Esophagus muscularis mucosa (tissue), 4 donors: ENCODE measurements at regions not wholly inside any gene's neighbourhood (a gene's known extent, or its start where the extent isn't known, plus 50 kb on each side); places are given as distances from the start of the nearest gene placed in this dataset.

Source experiments
- DNase-seq: peaks from one replicate; pipeline ENCODE4 v3.0.0-alpha.2; 2017; ENCODE audit errors: extremely low spot score
- H3K27ac ChIP-seq, 4 donors: fragments of 200-600 bp; sonication (generic); replicated peaks in 1 of 4; 1 replicate in 3 of 4; 2 replicates in 1 of 4; pipeline ENCODE4 v1.5.1; 2016 to 2019; ENCODE audit warnings: mild to moderate bottlenecking in 1 of 4
- H3K27me3 ChIP-seq, 4 donors: fragments of 200-600 bp; sonication (generic); one replicate each; pipeline versions ENCODE4 v1.5.1 to v1.6.0; 2016 to 2019
- H3K36me3 ChIP-seq, 4 donors: fragments of 200-600 bp; sonication (generic); one replicate each; pipeline ENCODE4 v1.5.1; 2016 to 2019
- H3K4me1 ChIP-seq, 4 donors: fragments of 200-600 bp; sonication (generic); one replicate each; pipeline ENCODE4 v1.5.1; 2016 to 2019
- H3K4me3 ChIP-seq, 4 donors: fragments of 200-600 bp; sonication (generic); 1 replicate in 2 of 4; 2 replicates in 2 of 4; pipeline ENCODE4 v1.5.1; 2016 to 2019; ENCODE audit warnings: mild to moderate bottlenecking in 4 of 4, moderate library complexity in 1 of 4
- H3K9me3 ChIP-seq, 4 donors: fragments of 200-600 bp; sonication (generic); 1 replicate in 3 of 4; 2 replicates in 1 of 4; pipeline ENCODE4 v1.5.1; 2016 to 2019
- EP300 ChIP-seq: sonication (generic); formaldehyde crosslinking; IDR thresholded peaks from one replicate; pipeline ENCODE4 v1.6.1; 2017; ENCODE audit warnings: antibody characterized with exemption
- POLR2A ChIP-seq: fragments of 450-650 bp; IDR thresholded peaks from one replicate; pipeline ENCODE4 v1.6.1; 2017; ENCODE audit warnings: antibody characterized with exemption, moderate library complexity, mild to moderate bottlenecking, low read depth
- POLR2AphosphoS5 ChIP-seq, 2 donors: sonication (generic); formaldehyde crosslinking; IDR thresholded peaks; one replicate each; pipeline ENCODE4 v1.6.1; 2017; ENCODE audit warnings: antibody characterized with exemption in 2 of 2
- WGBS: methylation state at CpG from one replicate; pipeline ENCODE4 v1.1.5; 2018; 5-methylcytosine and 5-hydroxymethylcytosine counted together
- intact Hi-C: fragments of 100-400 bp; cut with DNase I; formaldehyde crosslinking; loops from one replicate; pipeline ENCODE4 v1.15.1; 2023
- TF ChIP-seq, protein P1 (sequence below), 3 experiments: fragments of 200-600 bp in 2 of 3; fragments of 450-650 bp in 1 of 3; sonication (generic) in 2 of 3; IDR thresholded peaks; one replicate each; pipeline ENCODE4 v1.5.1; 2017 to 2019; ENCODE audit warnings: antibody characterized with exemption in 3 of 3, mild to moderate bottlenecking in 2 of 3, moderate library complexity in 1 of 3

GRCh38 chr2:161103451-161103831 lies 56.8 kb upstream of the TANK start:
- intact Hi-C loops = no loop called here
- WGBS = 89% methylated on average over 4 of the region's 4 CpGs

DNA sequence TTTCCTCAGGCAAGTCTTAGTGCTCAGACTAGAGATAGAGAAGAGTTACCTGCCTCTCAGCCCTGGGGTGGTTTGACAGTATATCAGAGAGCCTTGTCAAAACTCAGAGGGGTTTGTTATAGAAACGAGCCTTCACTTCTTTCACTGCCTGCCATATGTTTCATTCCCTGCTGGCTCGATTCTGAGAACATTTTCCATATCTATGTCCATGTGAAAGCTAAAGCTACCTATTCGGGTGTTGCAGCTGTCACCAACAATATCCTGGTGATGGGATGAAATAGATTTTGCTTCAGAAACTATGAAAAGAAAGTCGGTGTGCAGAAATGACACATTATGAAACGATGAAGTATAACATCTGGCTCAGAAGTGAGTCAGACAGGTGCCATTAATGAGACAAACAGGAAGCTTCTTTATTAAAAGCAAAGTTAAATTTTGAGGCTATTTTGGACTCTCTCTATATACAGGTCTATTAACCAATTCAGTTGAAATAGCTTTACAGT lies 56.1 kb upstream of the TANK start:
- no peaks in the 10 kb centered on the region for H3K36me3 ChIP-seq
- no peak for DNase-seq
- H3K27ac ChIP-seq = no peak overlapping the region
- TF ChIP-seq POLR2A = no peak
- no peak for TF ChIP-seq POLR2AphosphoS5 (IDR thresholded peaks at IDR 0.05)
- TF ChIP-seq, protein P1, sequence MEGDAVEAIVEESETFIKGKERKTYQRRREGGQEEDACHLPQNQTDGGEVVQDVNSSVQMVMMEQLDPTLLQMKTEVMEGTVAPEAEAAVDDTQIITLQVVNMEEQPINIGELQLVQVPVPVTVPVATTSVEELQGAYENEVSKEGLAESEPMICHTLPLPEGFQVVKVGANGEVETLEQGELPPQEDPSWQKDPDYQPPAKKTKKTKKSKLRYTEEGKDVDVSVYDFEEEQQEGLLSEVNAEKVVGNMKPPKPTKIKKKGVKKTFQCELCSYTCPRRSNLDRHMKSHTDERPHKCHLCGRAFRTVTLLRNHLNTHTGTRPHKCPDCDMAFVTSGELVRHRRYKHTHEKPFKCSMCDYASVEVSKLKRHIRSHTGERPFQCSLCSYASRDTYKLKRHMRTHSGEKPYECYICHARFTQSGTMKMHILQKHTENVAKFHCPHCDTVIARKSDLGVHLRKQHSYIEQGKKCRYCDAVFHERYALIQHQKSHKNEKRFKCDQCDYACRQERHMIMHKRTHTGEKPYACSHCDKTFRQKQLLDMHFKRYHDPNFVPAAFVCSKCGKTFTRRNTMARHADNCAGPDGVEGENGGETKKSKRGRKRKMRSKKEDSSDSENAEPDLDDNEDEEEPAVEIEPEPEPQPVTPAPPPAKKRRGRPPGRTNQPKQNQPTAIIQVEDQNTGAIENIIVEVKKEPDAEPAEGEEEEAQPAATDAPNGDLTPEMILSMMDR (IDR thresholded peaks at IDR 0.05) = no peak
- TF ChIP-seq EP300 = no peak
- no peak overlapping the region for H3K4me3 ChIP-seq
- no peaks in the 10 kb centered on the region for H3K27me3 ChIP-seq
- 55% methylated on average over 5 of the region's 5 CpGs for WGBS
- intact Hi-C loops = no loop called here
- no peaks in the 10 kb centered on the region for H3K9me3 ChIP-seq
- H3K4me1 ChIP-seq = peaks cover 0 to 3% (median 0%) of the 10 kb centered on the region in 4 donors

More at GRCh38 chr2:161103451-161103831, 56.8 kb upstream of the TANK start:
- TF ChIP-seq POLR2AphosphoS5 (IDR thresholded peaks at IDR 0.05) (no peak), EP300 (no peak), POLR2A (no peak)
- TF ChIP-seq, protein P1 (IDR thresholded peaks at IDR 0.05) = no peak
- Histone ChIP-seq H3K4me3 (no peak overlapping the region), H3K9me3 (no peaks in the 10 kb centered on the region), H3K36me3 (no peaks in the 10 kb centered on the region), H3K4me1 (peaks cover 0 to 3% (median 0%) of the 10 kb centered on the region in 4 donors), H3K27me3 (no peaks in the 10 kb centered on the region), H3K27ac (no peak overlapping the region)
- DNase-seq = no peak

- Histone ChIP-seq H3K27ac (no peak overlapping the region), H3K4me1 (peaks cover 0 to 3% (median 0%) of the 10 kb centered on the region in 4 donors), H3K9me3 (no peaks in the 10 kb centered on the region), H3K36me3 (no peaks in the 10 kb centered on the region), H3K27me3 (no peaks in the 10 kb centered on the region), H3K4me3 (no peak overlapping the region)
- no CpG with 5 or more reads among the region's 1 CpG for WGBS
- TF ChIP-seq, protein P1 (IDR thresholded peaks at IDR 0.05) = no peak
- no peak for TF ChIP-seq POLR2A
- TF ChIP-seq POLR2AphosphoS5 (IDR thresholded peaks at IDR 0.05) = no peak
- no peak for TF ChIP-seq EP300
- intact Hi-C loops = no loop called here
- no peak for DNase-seq
Measured at GRCh38 chr2:161107265-161107664, 53.0 kb upstream of the TANK start.
